Neural progenitor cell (in vitro differentiated cells): ENCODE measurements at regions not wholly inside any gene's neighbourhood (a gene's known extent, or its start where the extent isn't known, plus 50 kb on each side); places are given as distances from the start of the nearest gene placed in this dataset.

Experiments
- EZH2 ChIP-seq: fragments of 200-600 bp; sonication (generic); IDR thresholded peaks from 2 replicates; pipeline ENCODE4 v1.6.1; 2017; ENCODE audit warnings: antibody characterized with exemption, mild to moderate bottlenecking, moderate library complexity
- EZH2phosphoT487 ChIP-seq: fragments of 200-600 bp; sonication (generic); IDR thresholded peaks from 2 replicates; pipeline ENCODE4 v1.6.1; 2017; ENCODE audit warnings: antibody characterized with exemption
- TF ChIP-seq, protein P1 (sequence below): fragments of 200-600 bp; sonication (generic); IDR thresholded peaks from 2 replicates; pipeline ENCODE4 v1.5.1; 2017; ENCODE audit warnings: antibody characterized with exemption, mild to moderate bottlenecking

DNA sequence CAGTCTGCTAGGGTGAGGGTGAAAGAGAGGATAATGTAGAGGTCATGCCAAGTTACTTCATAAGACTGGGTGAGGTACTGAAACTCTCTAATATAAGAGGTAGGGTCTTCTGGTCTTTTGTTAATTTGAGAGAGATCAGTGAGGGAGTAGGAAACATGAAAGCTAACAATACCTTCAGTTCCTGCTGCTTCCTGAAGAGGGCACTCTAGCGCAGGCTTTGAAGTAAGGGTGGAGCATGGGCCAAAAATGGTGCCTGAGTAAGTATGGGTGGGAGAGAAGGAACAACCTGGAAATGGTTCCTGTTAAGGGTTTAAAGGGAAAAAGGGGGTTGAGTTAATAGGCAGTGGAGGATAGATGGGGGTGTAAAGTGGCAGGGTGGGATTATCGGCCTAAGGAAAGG lies 2449.5 kb downstream of the TP53TG3F start:
- TF ChIP-seq, protein P1, sequence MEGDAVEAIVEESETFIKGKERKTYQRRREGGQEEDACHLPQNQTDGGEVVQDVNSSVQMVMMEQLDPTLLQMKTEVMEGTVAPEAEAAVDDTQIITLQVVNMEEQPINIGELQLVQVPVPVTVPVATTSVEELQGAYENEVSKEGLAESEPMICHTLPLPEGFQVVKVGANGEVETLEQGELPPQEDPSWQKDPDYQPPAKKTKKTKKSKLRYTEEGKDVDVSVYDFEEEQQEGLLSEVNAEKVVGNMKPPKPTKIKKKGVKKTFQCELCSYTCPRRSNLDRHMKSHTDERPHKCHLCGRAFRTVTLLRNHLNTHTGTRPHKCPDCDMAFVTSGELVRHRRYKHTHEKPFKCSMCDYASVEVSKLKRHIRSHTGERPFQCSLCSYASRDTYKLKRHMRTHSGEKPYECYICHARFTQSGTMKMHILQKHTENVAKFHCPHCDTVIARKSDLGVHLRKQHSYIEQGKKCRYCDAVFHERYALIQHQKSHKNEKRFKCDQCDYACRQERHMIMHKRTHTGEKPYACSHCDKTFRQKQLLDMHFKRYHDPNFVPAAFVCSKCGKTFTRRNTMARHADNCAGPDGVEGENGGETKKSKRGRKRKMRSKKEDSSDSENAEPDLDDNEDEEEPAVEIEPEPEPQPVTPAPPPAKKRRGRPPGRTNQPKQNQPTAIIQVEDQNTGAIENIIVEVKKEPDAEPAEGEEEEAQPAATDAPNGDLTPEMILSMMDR, result peak; percentile 18
- TF ChIP-seq EZH2phosphoT487 (no peak), EZH2 (no peak)
